Stimulated activated CD4-positive, alpha-beta T cell treated with anti-CD3 and anti-CD28 coated beads, Interleukin-12 subunit alpha, Interleukin-12 subunit beta, amount 100 ng/mL, for 48 hours (primary cell): ENCODE measurements at regions not wholly inside any gene's neighbourhood (a gene's known extent, or its start where the extent isn't known, plus 50 kb on each side); places are given as distances from the start of the nearest gene placed in this dataset.
"Not testable (repeated sequence)": the region's sequence is repeated elsewhere in the genome, so short reads cannot be mapped to it uniquely, and the experiment has no call there.

Experiments used
- DNase-seq, 3 donors: peaks; one replicate each; pipeline ENCODE4 v3.0.0-alpha.2; 2020; ENCODE audit warnings: low read depth in 2 of 3, low spot score in 1 of 3

GRCh38 chr7:135872861-135873260 is 104.3 kb downstream of the MTPN start:
- DNase-seq: not testable (repeated sequence)

- DNase-seq: no peak
Measured at GRCh38 chr7:135862586-135863340, 114.2 kb upstream of the FAM180A start.

DNA sequence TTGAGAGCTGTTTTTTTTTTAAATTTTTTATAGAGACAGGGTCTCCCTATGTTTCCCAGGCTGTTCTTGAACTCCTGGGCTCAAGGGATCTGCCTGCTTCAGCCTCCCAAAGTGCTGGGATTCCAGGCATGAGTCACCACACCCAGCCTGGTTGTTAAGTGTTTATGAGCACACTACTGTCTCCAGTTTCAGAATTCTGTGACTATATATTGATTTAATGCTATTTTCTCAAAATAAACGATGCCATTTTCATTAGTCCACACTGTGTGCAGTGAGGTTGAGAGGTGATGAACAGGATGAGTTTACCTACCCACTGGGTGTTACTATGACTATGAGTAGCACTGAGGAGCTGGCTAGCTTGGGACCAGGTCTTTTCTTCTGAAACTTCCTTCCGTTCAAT is 110.9 kb upstream of the FAM180A start:
- no peak for DNase-seq

DNA sequence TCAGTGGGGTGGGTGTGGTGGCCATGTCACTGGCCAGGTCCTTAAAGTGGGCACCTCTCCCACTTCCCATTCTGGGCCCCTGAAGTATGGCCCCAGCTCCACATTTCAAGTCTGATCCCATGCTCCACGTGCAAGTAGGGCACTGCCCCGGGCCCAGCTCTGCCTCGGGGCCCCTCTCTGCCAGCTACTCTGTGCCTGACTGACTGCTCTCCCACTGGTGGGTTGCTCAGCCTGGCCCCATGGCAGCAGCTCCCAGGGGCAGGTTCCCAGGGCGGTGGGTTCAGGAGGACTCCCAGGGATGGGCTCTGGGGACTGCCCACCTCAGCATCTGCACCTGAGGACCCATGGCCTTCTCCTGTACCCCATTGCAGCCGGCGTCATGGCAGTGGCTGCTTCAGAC is 110.2 kb upstream of the FAM180A start:
- DNase-seq: no peak

- DNase-seq: no peak
Measured at GRCh38 chr7:135858379-135858778, 109.8 kb upstream of the FAM180A start.

GRCh38 chr7:135857519-135858274 is 109.1 kb upstream of the FAM180A start:
- DNase-seq: no peak

DNA sequence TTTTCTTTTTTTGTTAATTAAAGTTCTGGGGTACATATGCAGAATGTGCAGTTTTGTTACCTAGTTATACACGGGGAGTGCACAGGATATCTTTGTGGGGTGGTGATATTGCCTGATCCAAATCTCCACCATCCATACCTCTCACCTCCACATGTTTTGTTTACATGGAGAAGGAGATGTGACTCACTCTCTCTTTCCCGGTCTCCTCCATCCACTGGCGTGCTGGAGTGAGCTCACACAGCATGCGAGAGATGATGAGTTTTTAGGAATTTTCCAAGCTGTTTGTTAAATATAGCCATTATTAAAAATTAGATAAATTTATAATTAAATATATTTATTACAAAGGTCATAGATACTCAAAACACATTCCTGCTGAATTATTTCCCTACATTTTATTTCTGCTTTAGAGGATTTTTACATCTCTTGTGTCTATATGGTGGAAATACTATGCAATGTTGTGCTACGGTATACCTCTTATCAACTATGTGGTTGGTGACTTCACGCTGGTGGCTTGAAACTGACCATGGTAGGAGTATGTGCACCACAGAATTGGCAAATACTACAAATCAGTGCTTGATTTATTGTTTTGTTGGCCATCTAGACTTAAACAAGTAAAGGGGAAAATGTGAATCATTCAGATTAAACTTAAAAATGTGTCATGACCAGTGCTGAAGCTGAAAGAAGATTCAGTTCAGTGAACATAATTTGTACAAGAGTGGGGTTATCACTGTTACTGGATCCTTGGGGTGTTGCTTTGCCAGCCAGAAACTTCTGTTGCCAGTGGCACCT is 107.9 kb upstream of the FAM180A start:
- no peak for DNase-seq

DNA sequence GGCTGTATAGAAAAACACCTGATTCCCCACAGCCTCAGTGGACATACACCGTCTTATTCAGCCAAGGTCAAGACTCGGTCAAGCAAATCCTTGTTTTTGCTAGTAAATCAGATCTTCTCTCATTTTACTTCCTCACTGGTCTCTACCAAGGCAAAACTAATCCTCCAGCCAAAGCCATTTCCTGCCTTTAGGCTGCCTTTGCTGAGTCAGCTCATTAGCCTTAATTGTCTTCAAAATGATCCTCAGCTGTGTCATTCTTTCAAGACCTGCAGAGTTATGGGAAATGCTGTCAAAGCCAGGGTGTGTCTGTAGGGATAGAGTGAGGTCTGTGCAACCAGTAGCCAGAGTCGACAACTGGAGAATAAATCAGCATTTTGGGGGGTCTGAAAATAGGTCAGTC is 107.2 kb upstream of the FAM180A start:
- no peak for DNase-seq

- DNase-seq: no peak
Measured at GRCh38 chr7:135853499-135853898, 104.9 kb upstream of the FAM180A start.

- no peak for DNase-seq
Measured at GRCh38 chr7:135853008-135853407, 104.4 kb upstream of the FAM180A start.

GRCh38 chr7:135847242-135847641 is 98.6 kb upstream of the FAM180A start:
- DNase-seq: no peak

- no peak for DNase-seq
Measured at GRCh38 chr7:135846339-135846738, 97.7 kb upstream of the FAM180A start.

DNA sequence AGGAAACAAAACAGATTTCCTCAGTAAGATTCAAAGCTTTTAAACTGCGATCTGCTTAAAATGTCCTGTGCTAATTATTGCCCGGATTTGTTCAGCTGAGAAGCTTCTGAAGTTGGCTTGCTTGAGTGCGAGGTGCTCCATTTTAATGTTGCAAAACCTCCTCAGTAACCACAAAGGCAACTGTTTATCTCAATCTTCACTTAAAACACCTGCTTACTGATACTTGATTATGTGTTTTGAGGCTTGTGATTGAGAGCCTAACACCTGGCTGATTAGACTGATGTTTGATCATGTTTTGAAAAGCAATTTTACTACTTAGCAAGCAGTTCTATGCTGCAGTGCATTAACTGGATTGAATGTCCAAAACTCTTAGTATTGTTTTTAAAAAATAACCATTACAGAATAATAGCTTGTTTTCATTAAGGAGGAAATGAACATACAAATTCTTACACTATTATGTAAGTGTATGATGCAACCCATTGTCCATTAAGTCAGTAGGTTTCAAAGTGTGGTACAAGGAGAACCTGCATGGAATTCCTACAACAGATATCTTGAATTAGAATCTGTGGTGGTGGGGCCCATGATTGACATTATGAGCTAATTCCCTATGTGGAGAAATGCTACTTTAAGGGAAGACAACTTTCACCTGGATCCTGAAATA is 96.9 kb upstream of the FAM180A start:
- no peak for DNase-seq

DNA sequence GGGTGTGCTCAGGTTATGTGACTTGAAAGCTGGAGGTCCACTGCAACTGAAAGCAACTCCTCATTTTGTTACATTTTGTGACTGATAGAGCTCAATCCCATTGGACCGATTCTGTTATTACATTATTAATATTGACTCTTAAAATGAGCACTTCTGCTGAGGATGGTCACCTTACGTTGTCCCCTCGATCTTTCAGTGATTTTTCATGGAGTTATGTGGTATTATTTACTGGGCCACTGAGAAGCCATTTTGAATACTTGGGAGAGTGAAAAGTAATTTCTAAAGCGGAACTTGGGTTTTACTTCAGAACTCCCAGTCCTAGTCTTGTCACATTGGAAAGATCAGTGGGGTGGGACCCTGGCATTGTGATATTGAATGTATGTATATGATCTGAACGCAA is 96.3 kb upstream of the FAM180A start:
- no peak for DNase-seq

GRCh38 chr7:135843214-135843613 is 94.6 kb upstream of the FAM180A start:
- DNase-seq: no peak

DNA sequence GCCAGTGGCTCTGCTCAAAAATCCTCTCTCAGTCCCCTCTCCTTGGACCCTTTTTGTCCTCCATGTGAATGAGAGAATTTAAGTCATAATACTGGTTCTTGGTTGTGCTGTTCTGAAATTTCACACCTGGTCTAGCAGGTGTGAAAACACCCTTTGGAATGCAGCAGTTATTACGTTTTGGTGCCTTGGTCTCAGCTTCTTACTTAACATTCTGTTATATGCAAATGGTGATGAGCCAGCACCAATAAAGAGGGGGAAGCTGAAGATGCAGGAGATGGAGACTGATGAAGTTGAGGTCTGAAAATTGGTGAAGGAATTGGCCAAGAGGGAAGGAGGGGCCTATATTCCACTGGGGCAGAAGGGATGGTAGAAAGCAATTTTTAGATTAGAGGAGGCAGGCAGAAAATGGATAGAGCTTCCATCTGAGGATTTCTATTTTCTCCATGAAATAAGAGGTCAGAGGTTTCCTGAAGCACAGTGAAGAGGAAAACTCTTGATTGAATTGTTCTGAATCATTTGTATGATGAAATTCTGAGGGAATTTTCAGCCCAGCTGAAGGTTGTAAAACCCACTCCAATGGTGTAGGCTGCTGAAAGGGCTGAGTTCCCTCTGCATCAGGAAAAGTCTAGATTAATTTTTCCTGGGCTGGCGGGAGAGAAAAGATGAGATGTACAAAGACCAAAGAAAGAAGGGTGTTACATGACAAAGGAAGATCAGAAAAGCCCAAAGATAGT is 94.0 kb upstream of the FAM180A start:
- DNase-seq: no peak

GRCh38 chr7:135840591-135840990 is 92.0 kb upstream of the FAM180A start:
- no peak for DNase-seq

- no peak for DNase-seq
Measured at GRCh38 chr7:135837675-135838074, 89.1 kb upstream of the FAM180A start.

DNA sequence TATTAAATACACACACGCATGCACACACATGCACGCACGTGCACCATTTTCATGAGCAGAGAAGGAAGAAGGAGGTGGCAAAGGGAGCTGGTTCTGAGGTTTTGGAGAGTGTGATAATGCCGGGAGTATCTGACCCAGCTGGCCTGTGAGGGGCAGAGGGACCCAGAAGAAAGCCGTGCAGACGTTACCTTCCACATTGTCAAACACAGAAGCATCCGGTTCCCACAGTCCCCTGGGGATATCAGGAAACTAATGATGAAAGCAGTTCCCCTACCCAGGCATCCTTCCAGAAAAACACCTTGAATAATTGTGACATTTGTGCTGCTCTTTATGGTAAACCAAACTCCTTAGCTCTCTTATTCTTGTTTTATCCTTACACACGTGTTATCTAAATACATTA is 85.7 kb upstream of the FAM180A start:
- DNase-seq: no peak

GRCh38 chr7:135833642-135834041 is 85.0 kb upstream of the FAM180A start:
- DNase-seq: no peak
